HG03025 (cell line): ENCODE measurements at regions not wholly inside any gene's neighbourhood (a gene's known extent, or its start where the extent isn't known, plus 50 kb on each side); places are given as distances from the start of the nearest gene placed in this dataset.
"Not testable (repeated sequence)": the region's sequence is repeated elsewhere in the genome, so short reads cannot be mapped to it uniquely, and the experiment has no call there.

Source experiments
- ATAC-seq: cut with Tn5 transposase; IDR thresholded peaks from one replicate; pipeline ENCODE4 v1.9.1; 2021; ENCODE audit warnings: mild to moderate bottlenecking, moderate library complexity; ENCODE audit not compliant: unreplicated experiment, low FRiP score

- ATAC-seq: no peak
These were observed 178.5 kb upstream of the P2RY1 start for GRCh38 chr3:152656214-152656971.

GRCh38 chr3:152656972-152657355, 178.0 kb upstream of the P2RY1 start:
- ATAC-seq: no peak

GRCh38 chr3:152658977-152659720, 175.8 kb upstream of the P2RY1 start:
- ATAC-seq: no peak

DNA sequence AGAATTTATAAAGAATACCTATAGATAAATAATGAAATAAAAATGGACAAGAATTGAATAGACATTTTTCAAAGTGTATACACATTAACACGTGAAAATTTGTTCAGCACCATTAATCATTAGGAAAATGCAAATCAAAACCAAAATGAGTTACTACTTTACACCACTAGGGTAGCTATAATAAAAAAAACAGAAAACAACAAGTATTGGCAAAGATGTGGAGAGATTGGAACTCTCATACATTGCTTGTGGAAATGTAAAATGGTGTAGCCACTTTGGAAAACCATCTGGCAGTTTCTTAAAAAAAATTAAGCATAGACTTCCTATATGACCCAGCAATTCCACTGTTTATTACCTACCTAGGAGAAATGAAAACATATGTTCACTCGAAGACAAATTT, 172.8 kb upstream of the P2RY1 start:
- no peak for ATAC-seq

- ATAC-seq: no peak
These were observed 170.2 kb upstream of the P2RY1 start for GRCh38 chr3:152664766-152665165.

DNA sequence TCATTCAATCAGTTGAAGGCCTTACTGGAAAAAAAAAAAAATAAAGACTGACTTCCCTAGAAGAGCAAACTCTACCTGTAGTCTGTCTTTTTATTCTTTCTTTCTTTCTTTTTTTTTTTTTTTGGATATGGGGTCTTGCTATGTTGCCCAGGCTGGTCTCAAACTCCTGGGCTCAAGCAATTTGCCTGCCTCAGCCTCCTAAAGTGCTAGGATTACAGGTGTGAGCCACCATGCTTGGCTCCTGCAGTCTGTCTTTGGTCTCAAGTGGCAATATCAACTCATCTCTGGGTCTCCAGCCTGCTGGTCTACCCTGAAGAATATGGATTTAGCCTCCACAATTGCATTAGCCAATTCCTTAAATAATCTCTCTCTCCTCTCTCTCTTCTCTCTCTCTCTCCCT, 167.7 kb upstream of the P2RY1 start:
- ATAC-seq: no peak

- no peak for ATAC-seq
These were observed 165.4 kb upstream of the P2RY1 start for GRCh38 chr3:152669560-152669959.

GRCh38 chr3:152671446-152672319, 163.2 kb upstream of the P2RY1 start:
- no peak for ATAC-seq

DNA sequence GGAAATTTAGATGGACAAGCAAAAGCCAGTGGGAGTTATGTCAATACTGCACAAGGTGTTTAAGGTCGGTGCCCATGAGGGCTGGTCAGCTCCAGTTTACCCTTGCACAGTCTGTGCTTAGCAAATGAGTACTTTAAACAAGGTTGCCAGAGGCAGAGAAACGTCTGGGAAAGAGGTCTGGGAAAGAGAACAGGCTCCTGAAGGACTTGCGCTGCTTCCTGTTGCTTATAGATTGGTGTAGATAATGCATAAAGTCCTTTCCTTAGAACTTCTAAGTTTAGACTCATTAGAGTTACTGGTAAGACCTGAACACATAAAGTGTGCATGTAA, 162.6 kb upstream of the P2RY1 start:
- no peak for ATAC-seq

- ATAC-seq: no peak
These were observed 158.0 kb upstream of the P2RY1 start for GRCh38 chr3:152676810-152677379.

DNA sequence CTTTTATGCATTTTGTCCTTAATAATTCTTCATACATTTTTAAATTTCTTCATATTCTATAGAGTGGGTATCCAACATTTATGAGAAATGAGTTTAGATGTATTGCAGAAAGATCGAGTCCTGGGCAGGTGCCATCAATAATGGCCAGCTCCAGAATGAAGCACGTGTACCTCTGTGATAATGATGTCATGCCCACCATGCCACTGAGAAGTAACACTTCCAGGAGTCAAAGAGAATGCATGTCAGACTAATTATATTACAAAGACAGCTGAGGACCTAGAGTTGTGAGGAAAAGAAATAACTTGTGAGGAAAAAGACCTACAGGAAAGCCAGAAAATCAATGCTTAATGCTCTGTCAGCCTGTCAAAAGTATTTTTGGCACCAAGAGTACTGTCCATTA, 157.4 kb upstream of the P2RY1 start:
- ATAC-seq: no peak

- ATAC-seq: no peak
These were observed 152.5 kb upstream of the P2RY1 start for GRCh38 chr3:152682477-152682876.

- no peak for ATAC-seq
These were observed 151.4 kb upstream of the P2RY1 start for GRCh38 chr3:152683521-152683999.

DNA sequence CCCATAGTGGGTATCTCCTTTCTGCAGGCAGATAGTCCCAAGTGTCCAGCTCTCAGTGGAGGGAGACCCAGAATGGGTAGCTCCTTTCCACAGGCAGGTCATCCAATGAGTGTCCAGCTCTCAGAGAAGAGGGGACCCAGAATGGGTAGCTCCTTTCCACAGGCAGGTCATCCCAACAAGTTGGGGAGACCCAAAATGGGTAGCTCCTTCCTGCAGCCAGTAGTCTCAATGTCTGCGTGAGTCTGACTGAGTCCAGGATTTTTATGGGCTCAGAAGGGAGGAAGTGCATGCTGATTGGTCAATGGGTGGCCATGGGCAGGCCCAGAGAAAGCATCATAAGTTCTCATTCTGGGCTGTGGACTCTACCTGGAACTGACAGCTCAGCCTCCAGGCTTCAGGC, 150.7 kb upstream of the P2RY1 start:
- ATAC-seq: no peak

DNA sequence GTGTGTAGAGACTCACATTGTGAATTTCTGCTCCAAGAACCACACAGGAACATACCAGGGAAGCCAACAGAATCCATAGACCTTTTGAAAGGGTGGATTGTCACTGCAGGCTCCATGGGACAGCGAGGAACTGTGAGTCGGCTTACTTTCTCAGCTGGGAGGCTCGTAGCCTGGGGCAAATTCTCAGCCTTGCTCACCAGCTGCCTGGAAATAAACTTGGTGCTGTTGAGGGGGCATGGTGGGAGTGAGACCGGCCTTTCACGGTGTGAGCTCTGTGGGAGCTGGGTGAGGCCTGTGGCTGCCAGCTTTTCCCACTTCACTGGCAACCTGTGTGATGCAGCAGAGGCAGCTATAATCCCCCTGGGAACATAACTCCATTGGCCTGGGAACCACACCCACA, 146.6 kb upstream of the P2RY1 start:
- no peak for ATAC-seq

DNA sequence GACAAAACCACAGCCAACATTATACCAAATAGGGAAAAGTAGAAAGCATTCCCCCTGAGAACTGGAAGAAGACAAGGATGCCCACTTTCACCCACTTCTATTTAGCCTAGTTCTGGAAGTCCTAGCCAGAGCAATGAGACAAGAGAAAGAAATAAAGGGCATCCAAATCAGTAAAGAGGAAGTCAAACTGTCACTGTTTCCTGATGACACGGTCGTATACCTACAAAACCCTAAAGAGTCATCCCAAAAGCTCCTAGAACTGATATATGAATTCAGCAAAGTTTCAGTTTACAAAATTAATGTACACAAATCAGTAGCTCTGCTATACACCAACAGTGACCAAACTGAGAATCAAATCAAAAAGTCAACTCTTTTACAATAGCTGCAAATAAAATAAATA, 142.6 kb upstream of the P2RY1 start:
- ATAC-seq: not testable (repeated sequence)

DNA sequence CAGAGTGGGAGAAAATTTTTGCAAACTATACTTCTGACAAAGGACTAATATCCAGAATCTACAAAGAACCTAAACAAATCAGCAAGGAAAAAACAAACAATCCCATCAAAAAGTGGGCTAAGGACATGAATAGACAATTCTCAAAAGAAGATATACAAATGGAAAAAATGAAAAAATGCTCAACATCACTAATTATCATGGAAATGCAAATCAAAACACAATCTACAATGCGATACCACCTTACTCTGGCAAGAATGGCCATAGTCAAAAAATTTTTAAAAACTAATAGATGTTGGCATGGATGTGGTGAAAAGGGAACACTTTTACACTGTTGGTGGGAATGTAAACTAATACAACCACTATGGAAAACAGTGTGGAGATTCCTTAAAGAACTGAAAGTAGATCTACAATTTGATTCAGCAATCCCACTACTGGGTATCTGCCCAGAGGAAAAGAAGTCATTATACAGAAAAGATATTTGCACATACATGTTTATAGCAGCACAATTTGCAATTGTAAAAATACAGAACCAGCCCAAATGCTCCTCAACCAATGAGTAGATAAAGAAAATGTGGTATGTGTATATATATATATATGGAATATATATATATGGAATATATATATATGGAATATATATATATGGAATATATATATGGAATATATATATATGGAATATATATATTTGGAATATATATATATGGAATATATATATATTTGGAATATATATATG, 141.2 kb upstream of the P2RY1 start:
- not testable (repeated sequence) for ATAC-seq

GRCh38 chr3:152695840-152696239, 139.1 kb upstream of the P2RY1 start:
- ATAC-seq: no peak

DNA sequence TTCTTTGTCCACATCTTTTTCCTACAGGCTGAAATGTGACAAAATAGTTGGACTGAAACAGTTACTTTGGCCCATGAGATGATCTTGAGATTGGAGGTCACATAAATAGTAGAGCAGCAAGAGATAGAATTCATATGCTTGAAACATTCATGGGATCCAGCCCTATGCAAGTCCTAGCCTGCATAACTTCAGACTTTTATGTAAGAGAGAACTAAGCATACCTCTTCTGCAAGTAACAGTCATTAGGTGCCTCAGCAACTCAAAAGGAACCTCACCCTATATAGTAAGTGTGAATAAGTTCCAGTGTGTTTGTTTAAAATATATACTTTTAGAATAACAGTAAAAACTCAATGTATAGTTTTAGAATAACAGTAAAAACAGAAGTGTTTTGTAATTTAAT, 138.0 kb upstream of the P2RY1 start:
- no peak for ATAC-seq

DNA sequence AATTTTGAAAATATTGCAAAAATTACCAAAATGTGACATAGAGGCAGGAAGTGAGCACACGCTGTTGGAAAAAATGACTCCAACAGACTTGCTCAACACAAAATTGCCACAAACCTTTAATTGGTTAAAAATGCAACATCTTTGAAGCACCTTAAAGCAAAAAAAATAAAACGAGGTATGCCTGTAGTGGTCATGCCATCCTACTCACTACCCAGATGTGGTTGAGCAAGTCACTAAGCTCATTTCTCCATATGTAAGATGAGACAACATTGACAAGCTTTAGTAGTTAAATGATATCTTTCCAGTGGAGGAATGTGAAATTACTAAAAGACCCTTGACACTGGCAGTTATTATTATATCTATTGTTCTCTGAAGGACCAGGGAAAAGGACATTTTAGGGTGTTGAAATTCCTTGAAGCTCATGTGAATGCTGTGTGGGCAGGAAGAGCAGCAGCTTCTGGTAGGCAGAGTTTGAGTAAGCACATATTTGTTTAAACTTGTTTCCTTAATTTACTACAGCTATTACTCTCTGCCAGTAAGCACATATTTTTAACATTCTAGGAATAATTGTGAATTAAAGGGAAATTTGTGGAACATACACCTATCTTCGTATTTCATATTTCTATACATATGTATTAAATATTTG, 131.6 kb upstream of the P2RY1 start:
- no peak for ATAC-seq
